CD1c-positive myeloid dendritic cell (primary cell): ENCODE measurements at regions not wholly inside any gene's neighbourhood (a gene's known extent, or its start where the extent isn't known, plus 50 kb on each side); places are given as distances from the start of the nearest gene placed in this dataset.
"Not testable (repeated sequence)": the region's sequence is repeated elsewhere in the genome, so short reads cannot be mapped to it uniquely, and the experiment has no call there.

ENCODE experiments used
- DNase-seq: peaks from one replicate; pipeline ENCODE4 v3.0.0-alpha.2; 2016; ENCODE audit errors: extremely low spot score

- not testable (repeated sequence) for DNase-seq
These were observed 61.2 kb upstream of the ZNF322 start for GRCh38 chr6:26720663-26721218.

- not testable (repeated sequence) for DNase-seq
These were observed 70.6 kb upstream of the ZNF322 start for GRCh38 chr6:26730019-26730766.

- DNase-seq: not testable (repeated sequence)
These were observed 75.4 kb upstream of the ZNF322 start for GRCh38 chr6:26734776-26735472.

- DNase-seq: no peak
These were observed 80.3 kb upstream of the ZNF322 start for GRCh38 chr6:26739811-26740210.

- no peak for DNase-seq
These were observed 83.7 kb upstream of the ZNF322 start for GRCh38 chr6:26743157-26743821.

- no peak for DNase-seq
These were observed 84.6 kb upstream of the ZNF322 start for GRCh38 chr6:26743941-26744699.

GRCh38 chr6:26744837-26745282 lies 85.3 kb upstream of the ZNF322 start:
- DNase-seq: not testable (repeated sequence)

GRCh38 chr6:26745964-26746363 lies 86.4 kb upstream of the ZNF322 start:
- DNase-seq: not testable (repeated sequence)

GRCh38 chr6:26749126-26749758 lies 89.7 kb upstream of the ZNF322 start:
- not testable (repeated sequence) for DNase-seq

- not testable (repeated sequence) for DNase-seq
These were observed 90.2 kb upstream of the ZNF322 start for GRCh38 chr6:26749759-26750126.

- DNase-seq: no peak
These were observed 94.7 kb upstream of the ZNF322 start for GRCh38 chr6:26754212-26754611.

GRCh38 chr6:26754801-26755200 lies 95.3 kb upstream of the ZNF322 start:
- not testable (repeated sequence) for DNase-seq

- not testable (repeated sequence) for DNase-seq
These were observed 96.7 kb upstream of the ZNF322 start for GRCh38 chr6:26756067-26756805.

GRCh38 chr6:26766203-26766902 lies 106.8 kb upstream of the ZNF322 start:
- DNase-seq: not testable (repeated sequence)

- not testable (repeated sequence) for DNase-seq
These were observed 111.6 kb upstream of the ZNF322 start for GRCh38 chr6:26770941-26771666.

GRCh38 chr6:26773414-26773813 lies 113.9 kb upstream of the ZNF322 start:
- not testable (repeated sequence) for DNase-seq

- DNase-seq: not testable (repeated sequence)
These were observed 121.0 kb upstream of the ZNF322 start for GRCh38 chr6:26780563-26780962.

- not testable (repeated sequence) for DNase-seq
These were observed 136.1 kb upstream of the ZNF322 start for GRCh38 chr6:26795474-26796307.
